ENCODE measurements at regions not wholly inside any gene's neighbourhood (a gene's known extent, or its start where the extent isn't known, plus 50 kb on each side); places are given as distances from the start of the nearest gene placed in this dataset.
A peak's percentile ranks its signal among the peaks of the same experiment; 100 is the strongest.

DNA sequence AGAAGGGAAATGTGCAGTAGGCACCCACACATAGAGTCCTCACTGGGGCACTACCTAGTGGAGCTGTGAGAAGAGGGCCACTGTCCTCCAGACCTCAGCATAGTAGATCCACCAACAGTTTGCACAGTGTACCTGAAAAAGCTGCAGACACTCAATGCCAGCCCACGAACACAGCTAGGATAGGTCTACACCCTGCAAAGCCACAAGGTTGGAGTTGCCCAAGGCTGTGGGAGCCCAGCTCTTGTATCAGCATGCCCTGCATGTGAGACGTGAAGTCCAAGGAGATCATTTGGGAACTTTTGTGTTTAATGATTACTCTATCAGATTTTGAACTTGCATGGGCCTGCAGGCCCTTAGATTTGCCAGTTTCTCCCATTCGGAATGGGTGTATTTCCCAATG is 299.4 kb upstream of the OLFM3 start (continued):
- TF ChIP-seq USF2 (IDR thresholded peaks at IDR 0.05; ENCODE audit: borderline replicate concordance, low read depth, low read length) (no peak), TEAD4 (IDR thresholded peaks at IDR 0.05; ENCODE audit: borderline replicate concordance, insufficient read depth) (no peak), ELF1 (IDR thresholded peaks at IDR 0.05) (no peak)
- TF ChIP-seq, protein P1, sequence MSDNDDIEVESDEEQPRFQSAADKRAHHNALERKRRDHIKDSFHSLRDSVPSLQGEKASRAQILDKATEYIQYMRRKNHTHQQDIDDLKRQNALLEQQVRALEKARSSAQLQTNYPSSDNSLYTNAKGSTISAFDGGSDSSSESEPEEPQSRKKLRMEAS (IDR thresholded peaks at IDR 0.05; ENCODE audit: low read depth) = no peak

GRCh38 chr1:102282955-102283354 is 286.2 kb upstream of the OLFM3 start:
- Histone ChIP-seq H3K79me2 (ENCODE audit: insufficient read depth) (no peaks in the 10 kb centered on the region), H3K4me1 (ENCODE audit: control insufficient read depth in 1 of 2, insufficient read depth in 2 of 2, low read depth in 1 of 2, low read length in 1 of 2) (no peaks in the 10 kb centered on the region), H2AFZ (ENCODE audit: low read depth) (no peak overlapping the region), H3K9me3 (no peaks in the 10 kb centered on the region), H3F3A (replicated peaks; ENCODE audit: insufficient read depth) (no peaks in the 10 kb centered on the region), H4K20me1 (ENCODE audit: insufficient read depth) (no peaks in the 10 kb centered on the region), H3K9me2 (no peaks in the 10 kb centered on the region), H3K4me3 (ENCODE audit: low read depth in 2 of 2, low read length in 1 of 2) (no peak overlapping the region), H3K9ac (no peak overlapping the region), H3K27ac (ENCODE audit: low read depth in 2 of 2, low read length in 1 of 2) (no peak overlapping the region), H3K27me3 (ENCODE audit: insufficient read depth) (no peaks in the 10 kb centered on the region), H3K4me2 (no peak overlapping the region), H3K36me3 (replicated peaks in 1 of 2; ENCODE audit: control insufficient read depth in 1 of 2, insufficient read depth in 2 of 2, low read length in 1 of 2) (no peaks in the 10 kb centered on the region)
- 13% methylated on average over 1 of the region's 1 CpG for WGBS (ENCODE audit: low lambda C conversion rate)
- no peak for TF ChIP-seq USF1 (IDR thresholded peaks at IDR 0.05; ENCODE audit: borderline replicate concordance, low read depth)
- TF ChIP-seq, protein P2, sequence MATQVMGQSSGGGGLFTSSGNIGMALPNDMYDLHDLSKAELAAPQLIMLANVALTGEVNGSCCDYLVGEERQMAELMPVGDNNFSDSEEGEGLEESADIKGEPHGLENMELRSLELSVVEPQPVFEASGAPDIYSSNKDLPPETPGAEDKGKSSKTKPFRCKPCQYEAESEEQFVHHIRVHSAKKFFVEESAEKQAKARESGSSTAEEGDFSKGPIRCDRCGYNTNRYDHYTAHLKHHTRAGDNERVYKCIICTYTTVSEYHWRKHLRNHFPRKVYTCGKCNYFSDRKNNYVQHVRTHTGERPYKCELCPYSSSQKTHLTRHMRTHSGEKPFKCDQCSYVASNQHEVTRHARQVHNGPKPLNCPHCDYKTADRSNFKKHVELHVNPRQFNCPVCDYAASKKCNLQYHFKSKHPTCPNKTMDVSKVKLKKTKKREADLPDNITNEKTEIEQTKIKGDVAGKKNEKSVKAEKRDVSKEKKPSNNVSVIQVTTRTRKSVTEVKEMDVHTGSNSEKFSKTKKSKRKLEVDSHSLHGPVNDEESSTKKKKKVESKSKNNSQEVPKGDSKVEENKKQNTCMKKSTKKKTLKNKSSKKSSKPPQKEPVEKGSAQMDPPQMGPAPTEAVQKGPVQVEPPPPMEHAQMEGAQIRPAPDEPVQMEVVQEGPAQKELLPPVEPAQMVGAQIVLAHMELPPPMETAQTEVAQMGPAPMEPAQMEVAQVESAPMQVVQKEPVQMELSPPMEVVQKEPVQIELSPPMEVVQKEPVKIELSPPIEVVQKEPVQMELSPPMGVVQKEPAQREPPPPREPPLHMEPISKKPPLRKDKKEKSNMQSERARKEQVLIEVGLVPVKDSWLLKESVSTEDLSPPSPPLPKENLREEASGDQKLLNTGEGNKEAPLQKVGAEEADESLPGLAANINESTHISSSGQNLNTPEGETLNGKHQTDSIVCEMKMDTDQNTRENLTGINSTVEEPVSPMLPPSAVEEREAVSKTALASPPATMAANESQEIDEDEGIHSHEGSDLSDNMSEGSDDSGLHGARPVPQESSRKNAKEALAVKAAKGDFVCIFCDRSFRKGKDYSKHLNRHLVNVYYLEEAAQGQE (IDR thresholded peaks at IDR 0.05; ENCODE audit: low read depth, low read length) = no peak
- no peak for DNase-seq
- ChIA-PET CTCF (no interaction called here), POLR2A (no interaction called here)

DNA sequence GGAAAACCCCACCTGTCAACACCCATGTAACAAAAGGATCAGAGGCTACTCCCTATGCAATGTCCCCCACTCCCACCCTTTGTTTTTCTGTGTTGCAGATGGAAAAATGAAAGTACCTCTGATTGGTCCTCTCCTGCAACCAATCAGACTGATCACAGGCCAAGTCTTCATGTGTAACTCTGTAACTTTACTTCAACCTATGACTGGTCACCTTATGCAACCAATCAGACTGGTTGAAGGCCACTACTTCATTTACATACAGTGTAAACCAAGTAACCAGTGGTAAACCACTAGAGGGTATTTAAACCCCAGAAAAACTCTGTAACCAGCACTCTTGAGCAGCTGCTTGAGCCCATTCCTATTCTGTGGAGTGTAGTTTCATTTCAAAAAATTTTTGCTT is 266.3 kb upstream of the OLFM3 start:
- TF ChIP-seq EP300 (IDR thresholded peaks at IDR 0.05; ENCODE audit: borderline replicate concordance in 1 of 2, low read depth in 1 of 2, low read length in 1 of 2) (no peak), GATA2 (CRISPR knock-in tag; IDR thresholded peaks at IDR 0.05) (no peak), USF1 (IDR thresholded peaks at IDR 0.05; ENCODE audit: borderline replicate concordance, low read depth) (no peak), ELF1 (IDR thresholded peaks at IDR 0.05) (no peak), FOXJ3 (CRISPR knock-in tag; IDR thresholded peaks at IDR 0.05) (no peak), MXI1 (IDR thresholded peaks at IDR 0.05; ENCODE audit: low read depth, low read length) (no peak), SIN3A (IDR thresholded peaks at IDR 0.05; ENCODE audit: borderline replicate concordance, low read depth, low read length) (no peak), TCF12 (IDR thresholded peaks at IDR 0.05) (no peak)
- TF ChIP-seq, protein P3, sequence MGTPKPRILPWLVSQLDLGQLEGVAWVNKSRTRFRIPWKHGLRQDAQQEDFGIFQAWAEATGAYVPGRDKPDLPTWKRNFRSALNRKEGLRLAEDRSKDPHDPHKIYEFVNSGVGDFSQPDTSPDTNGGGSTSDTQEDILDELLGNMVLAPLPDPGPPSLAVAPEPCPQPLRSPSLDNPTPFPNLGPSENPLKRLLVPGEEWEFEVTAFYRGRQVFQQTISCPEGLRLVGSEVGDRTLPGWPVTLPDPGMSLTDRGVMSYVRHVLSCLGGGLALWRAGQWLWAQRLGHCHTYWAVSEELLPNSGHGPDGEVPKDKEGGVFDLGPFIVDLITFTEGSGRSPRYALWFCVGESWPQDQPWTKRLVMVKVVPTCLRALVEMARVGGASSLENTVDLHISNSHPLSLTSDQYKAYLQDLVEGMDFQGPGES (IDR thresholded peaks at IDR 0.05; ENCODE audit: low read depth, low read length) = no peak
- POLR2A ChIA-PET = no interaction called here
- no peaks in the 10 kb centered on the region for H3K79me2 ChIP-seq (ENCODE audit: insufficient read depth)

More for the DNA sequence above, 266.3 kb upstream of the OLFM3 start:
- H2AFZ ChIP-seq (ENCODE audit: low read depth) = peak overlapping the region; percentile 43; the same call in 1 of the 2 replicates
- no peaks in the 10 kb centered on the region for H3K9me3 ChIP-seq
- H3K4me3 ChIP-seq (ENCODE audit: low read depth in 2 of 2, low read length in 1 of 2) = no peak overlapping the region
- no peaks in the 10 kb centered on the region for H3K9me2 ChIP-seq
- H3F3A ChIP-seq (replicated peaks; ENCODE audit: insufficient read depth) = no peaks in the 10 kb centered on the region
- H3K27me3 ChIP-seq (ENCODE audit: insufficient read depth) = no peaks in the 10 kb centered on the region
- CTCF ChIA-PET = interaction anchor here (0.7 kb wide), 1 partner anchor 511 kb away, joined by 3 read pairs; no protein-coding TSS in a partner anchor
- no peak for DNase-seq
- no peak overlapping the region for H3K4me2 ChIP-seq
- no peak overlapping the region for H3K27ac ChIP-seq (ENCODE audit: low read depth in 2 of 2, low read length in 1 of 2)
- no peaks in the 10 kb centered on the region for H3K36me3 ChIP-seq (replicated peaks in 1 of 2; ENCODE audit: control insufficient read depth in 1 of 2, insufficient read depth in 2 of 2, low read length in 1 of 2)
- no peak overlapping the region for H3K9ac ChIP-seq
- H4K20me1 ChIP-seq (ENCODE audit: insufficient read depth) = no peaks in the 10 kb centered on the region
- H3K4me1 ChIP-seq (ENCODE audit: control insufficient read depth in 1 of 2, insufficient read depth in 2 of 2, low read depth in 1 of 2, low read length in 1 of 2) = no peaks in the 10 kb centered on the region
